Keratinocyte (primary cell): ENCODE measurements at regions not wholly inside any gene's neighbourhood (a gene's known extent, or its start where the extent isn't known, plus 50 kb on each side); places are given as distances from the start of the nearest gene placed in this dataset.
"Not testable (repeated sequence)": the region's sequence is repeated elsewhere in the genome, so short reads cannot be mapped to it uniquely, and the experiment has no call there.

Experiments
- DNase-seq: peaks from one replicate; pipeline ENCODE4 v3.0.0-alpha.2; 2011; ENCODE audit warnings: low read depth, missing footprints, low spot score
- FAIRE-seq: peaks from 2 replicates; lab custom pipeline; 2011; peaks lifted over from hg19 to GRCh38; lab: Jason Lieb, UNC
- H2AFZ ChIP-seq: 2 replicates; pipeline ENCODE4 v1.6.0; 2012; ENCODE audit warnings: low read length, control low read depth, inconsistent platforms; ENCODE audit not compliant: control insufficient read depth
- H3K27ac ChIP-seq: 2 replicates; pipeline ENCODE4 v1.5.1; 2011; ENCODE audit warnings: low read length; ENCODE audit not compliant: control insufficient read depth, insufficient read depth
- H3K27me3 ChIP-seq: 3 replicates; pipeline ENCODE4 v1.6.0; 2011; ENCODE audit warnings: low read length; ENCODE audit not compliant: control insufficient read depth, insufficient read depth; ENCODE audit errors: extremely low read depth
- H3K36me3 ChIP-seq, 2 experiments: 2 replicates in 1 of 2; 3 replicates in 1 of 2; pipeline ENCODE4 v1.5.1; 2011; ENCODE audit warnings: low read length in 2 of 2, mild to moderate bottlenecking in 1 of 2; ENCODE audit not compliant: control insufficient read depth in 2 of 2, insufficient read depth in 2 of 2; ENCODE audit errors: extremely low read depth in 1 of 2
- H3K4me1 ChIP-seq: 3 replicates; pipeline ENCODE4 v1.5.1; 2011; ENCODE audit warnings: low read length; ENCODE audit not compliant: control insufficient read depth, insufficient read depth; ENCODE audit errors: extremely low read depth
- H3K4me2 ChIP-seq: 3 replicates; pipeline ENCODE4 v1.6.0; 2011; ENCODE audit warnings: low read depth, low read length; ENCODE audit not compliant: control insufficient read depth, insufficient read depth; ENCODE audit errors: extremely low read depth
- H3K4me3 ChIP-seq, 3 experiments: fragments of 200-600 bp in 1 of 3; sonication (generic) in 1 of 3; 2 replicates in 2 of 3; 3 replicates in 1 of 3; pipeline ENCODE4 v1.5.1; 2011 to 2016; ENCODE audit warnings: low read length in 3 of 3, mild to moderate bottlenecking in 3 of 3, control low read depth in 2 of 3, inconsistent platforms in 1 of 3, low read depth in 1 of 3, mixed read lengths in 1 of 3, mixed run types in 1 of 3, moderate library complexity in 1 of 3; ENCODE audit not compliant: control insufficient read depth in 2 of 3, insufficient read depth in 2 of 3; ENCODE audit errors: extremely low read depth in 1 of 3
- H3K79me2 ChIP-seq: 2 replicates; pipeline ENCODE4 v1.6.0; 2012; ENCODE audit warnings: low read length; ENCODE audit not compliant: control insufficient read depth, insufficient read depth
- H3K9ac ChIP-seq: 3 replicates; pipeline ENCODE4 v1.6.0; 2011; ENCODE audit warnings: low read length; ENCODE audit not compliant: control insufficient read depth, insufficient read depth; ENCODE audit errors: extremely low read depth
- H3K9me1 ChIP-seq: 3 replicates; pipeline ENCODE4 v1.6.0; 2011; ENCODE audit warnings: low read length; ENCODE audit not compliant: control insufficient read depth, insufficient read depth; ENCODE audit errors: extremely low read depth
- H3K9me3 ChIP-seq: 2 replicates; pipeline ENCODE4 v1.5.1; 2012; ENCODE audit warnings: low read depth, low read length; ENCODE audit not compliant: control insufficient read depth
- H4K20me1 ChIP-seq: 3 replicates; pipeline ENCODE4 v1.6.0; 2011; ENCODE audit warnings: low read length; ENCODE audit not compliant: control insufficient read depth, insufficient read depth; ENCODE audit errors: extremely low read depth
- EZH2 ChIP-seq: IDR thresholded peaks from one replicate; pipeline ENCODE4 v1.6.1; 2012; ENCODE audit warnings: inconsistent platforms, mild to moderate bottlenecking, low read length, moderate library complexity
- dilution Hi-C: fragments of 300-500 bp; cut with MboI; formaldehyde crosslinking; loops from one replicate; pipeline ENCODE4 v1.7.0; 2020; ENCODE audit warnings: low sequenced_read_pairs; ENCODE audit not compliant: extremely low pct_ligation_motif_present
- TF ChIP-seq, protein P1 (sequence below), 3 experiments: IDR thresholded peaks in 1 of 3; conservative IDR thresholded peaks in 1 of 3; optimal IDR thresholded peaks in 1 of 3; 2 replicates in 2 of 3; 3 replicates in 1 of 3; pipeline versions ENCODE3 to v1.5.1; 2011; ENCODE audit warnings: low read length in 3 of 3, mild to moderate bottlenecking in 3 of 3, moderate library complexity in 2 of 3, control low read depth in 1 of 3, inconsistent platforms in 1 of 3; ENCODE audit not compliant: insufficient read depth in 2 of 3; ENCODE audit errors: extremely low read depth in 1 of 3

DNA sequence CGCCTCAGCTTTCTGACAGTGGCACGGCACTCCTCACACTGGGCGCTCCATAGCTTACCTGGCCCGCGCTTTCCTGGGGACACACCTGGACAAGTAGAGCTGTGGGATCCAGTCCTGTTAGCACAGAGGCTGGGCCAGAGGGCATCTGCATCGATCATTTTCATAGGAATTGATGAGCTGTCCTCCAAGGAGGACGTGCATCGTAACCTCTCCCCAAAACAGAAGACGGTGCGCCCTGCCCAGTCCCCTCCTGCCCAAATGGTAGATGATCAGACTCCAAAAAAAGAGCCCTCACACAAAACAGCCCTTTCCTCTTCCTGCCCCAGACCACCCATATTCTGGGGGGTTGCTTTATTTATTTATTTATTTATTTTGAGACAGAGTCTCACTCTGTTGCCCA is 161.2 kb downstream of the CTTN start:
- no peaks in the 10 kb centered on the region for H3K9me3 ChIP-seq
- no peaks in the 10 kb centered on the region for H3K36me3 ChIP-seq
- H3K4me1 ChIP-seq, result no peaks in the 10 kb centered on the region
- no peak for TF ChIP-seq EZH2
- TF ChIP-seq, protein P1, sequence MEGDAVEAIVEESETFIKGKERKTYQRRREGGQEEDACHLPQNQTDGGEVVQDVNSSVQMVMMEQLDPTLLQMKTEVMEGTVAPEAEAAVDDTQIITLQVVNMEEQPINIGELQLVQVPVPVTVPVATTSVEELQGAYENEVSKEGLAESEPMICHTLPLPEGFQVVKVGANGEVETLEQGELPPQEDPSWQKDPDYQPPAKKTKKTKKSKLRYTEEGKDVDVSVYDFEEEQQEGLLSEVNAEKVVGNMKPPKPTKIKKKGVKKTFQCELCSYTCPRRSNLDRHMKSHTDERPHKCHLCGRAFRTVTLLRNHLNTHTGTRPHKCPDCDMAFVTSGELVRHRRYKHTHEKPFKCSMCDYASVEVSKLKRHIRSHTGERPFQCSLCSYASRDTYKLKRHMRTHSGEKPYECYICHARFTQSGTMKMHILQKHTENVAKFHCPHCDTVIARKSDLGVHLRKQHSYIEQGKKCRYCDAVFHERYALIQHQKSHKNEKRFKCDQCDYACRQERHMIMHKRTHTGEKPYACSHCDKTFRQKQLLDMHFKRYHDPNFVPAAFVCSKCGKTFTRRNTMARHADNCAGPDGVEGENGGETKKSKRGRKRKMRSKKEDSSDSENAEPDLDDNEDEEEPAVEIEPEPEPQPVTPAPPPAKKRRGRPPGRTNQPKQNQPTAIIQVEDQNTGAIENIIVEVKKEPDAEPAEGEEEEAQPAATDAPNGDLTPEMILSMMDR (optimal IDR thresholded peaks at IDR 0.05 in 1 of 3, IDR thresholded peaks at IDR 0.05 in 1 of 3, conservative IDR thresholded peaks at IDR 0.05 in 1 of 3; ENCODE audit: extremely low read depth in 1 of 3, insufficient read depth in 2 of 3, low read length in 3 of 3), result no peak
- no peak overlapping the region for H3K4me2 ChIP-seq
- dilution Hi-C loops, result no loop called here
- no peak overlapping the region for H2AFZ ChIP-seq
- no peak overlapping the region for H3K4me3 ChIP-seq
- H3K9me1 ChIP-seq, result no peaks in the 10 kb centered on the region
- H4K20me1 ChIP-seq, result no peaks in the 10 kb centered on the region
- H3K79me2 ChIP-seq, result no peaks in the 10 kb centered on the region
- FAIRE-seq (no peak), DNase-seq (no peak)
- H3K27me3 ChIP-seq, result no peaks in the 10 kb centered on the region
- no peak overlapping the region for H3K27ac ChIP-seq
- H3K9ac ChIP-seq, result no peak overlapping the region

DNA sequence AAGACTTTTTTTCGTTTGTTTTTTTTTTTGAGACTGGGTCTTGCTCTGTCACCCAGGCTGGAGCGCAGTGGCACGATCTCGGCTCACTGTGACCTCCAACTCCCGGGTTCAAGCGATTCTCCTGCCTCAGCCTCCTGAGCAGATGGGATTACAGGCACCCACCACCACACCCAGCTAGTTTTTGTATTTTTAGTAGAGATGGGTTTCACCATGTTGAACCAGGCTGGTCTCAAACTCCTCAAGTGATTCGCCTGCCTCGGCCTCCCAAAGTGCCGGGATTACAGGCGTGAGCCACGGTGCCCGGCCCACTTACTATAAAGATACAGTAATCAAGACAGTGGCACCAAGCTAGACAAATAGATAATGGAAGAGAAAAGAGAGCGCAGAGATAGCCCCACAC is 162.3 kb downstream of the CTTN start:
- H3K79me2 ChIP-seq, dilution Hi-C loops, H2AFZ ChIP-seq, H3K4me2 ChIP-seq, FAIRE-seq, H3K9me1 ChIP-seq, H3K27me3 ChIP-seq, H3K36me3 ChIP-seq, H3K4me1 ChIP-seq, H3K9me3 ChIP-seq, H3K4me3 ChIP-seq, H3K27ac ChIP-seq, DNase-seq, H3K9ac ChIP-seq, H4K20me1 ChIP-seq: not testable (repeated sequence)

DNA sequence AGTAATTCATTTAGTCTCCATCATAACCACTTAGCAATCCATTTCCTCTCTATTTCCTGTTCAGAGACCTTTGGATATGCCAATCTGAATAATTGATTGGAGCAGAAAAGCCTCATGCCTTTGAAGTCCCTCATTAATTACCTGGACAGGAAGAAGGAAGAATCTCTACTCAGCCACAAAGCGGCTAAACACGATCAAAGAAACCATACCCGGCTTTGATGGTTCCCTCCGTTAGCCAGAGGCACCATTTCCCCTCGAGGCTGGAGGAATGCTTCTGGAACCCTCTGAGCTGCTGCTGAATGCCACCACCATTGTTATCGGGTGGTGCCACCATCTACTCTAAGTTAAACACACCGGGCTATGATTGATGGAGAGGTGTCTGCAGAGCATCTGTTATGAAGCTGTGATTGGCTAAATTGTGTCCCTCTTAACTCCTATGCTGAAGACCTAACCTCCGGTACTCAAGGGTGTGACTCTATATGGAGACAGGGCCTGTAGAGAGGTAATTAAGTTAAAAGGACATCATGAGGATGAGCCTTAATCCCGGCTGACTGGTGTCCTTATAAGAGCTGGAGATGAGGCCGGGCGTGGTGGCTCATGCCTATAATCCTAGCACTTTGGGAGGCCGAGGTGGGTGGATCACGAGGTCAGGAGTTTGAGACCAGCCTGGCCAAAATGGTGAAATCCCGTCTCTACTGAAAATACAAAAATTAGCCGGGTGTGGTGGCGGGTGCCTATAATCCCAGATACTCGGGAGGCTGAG is 168.6 kb downstream of the CTTN start:
- no peak overlapping the region for H3K9ac ChIP-seq
- no peaks in the 10 kb centered on the region for H3K9me3 ChIP-seq
- no peaks in the 10 kb centered on the region for H3K36me3 ChIP-seq
- DNase-seq, result no peak
- H3K9me1 ChIP-seq, result no peaks in the 10 kb centered on the region
- no peak overlapping the region for H3K4me2 ChIP-seq
- no peak overlapping the region for H3K27ac ChIP-seq
- no peak overlapping the region for H3K4me3 ChIP-seq
- H3K4me1 ChIP-seq, result peaks cover 6% of the 10 kb centered on the region
- no peaks in the 10 kb centered on the region for H3K79me2 ChIP-seq
- dilution Hi-C loops, result no loop called here
- no peaks in the 10 kb centered on the region for H3K27me3 ChIP-seq
- no peak overlapping the region for H2AFZ ChIP-seq
- H4K20me1 ChIP-seq, result no peaks in the 10 kb centered on the region
- no peak for FAIRE-seq
- TF ChIP-seq EZH2, result no peak
- TF ChIP-seq, protein P1 (optimal IDR thresholded peaks at IDR 0.05 in 1 of 3, IDR thresholded peaks at IDR 0.05 in 1 of 3, conservative IDR thresholded peaks at IDR 0.05 in 1 of 3; ENCODE audit: extremely low read depth in 1 of 3, insufficient read depth in 2 of 3, low read length in 3 of 3), result no peak
